ENCODE measurements at regions not wholly inside any gene's neighbourhood (a gene's known extent, or its start where the extent isn't known, plus 50 kb on each side); places are given as distances from the start of the nearest gene placed in this dataset.

- no peak for DNase-seq (ENCODE audit: low read depth)
These were observed 56.5 kb upstream of the ANO1 start for GRCh38 chr11:70021586-70021985.

DNA sequence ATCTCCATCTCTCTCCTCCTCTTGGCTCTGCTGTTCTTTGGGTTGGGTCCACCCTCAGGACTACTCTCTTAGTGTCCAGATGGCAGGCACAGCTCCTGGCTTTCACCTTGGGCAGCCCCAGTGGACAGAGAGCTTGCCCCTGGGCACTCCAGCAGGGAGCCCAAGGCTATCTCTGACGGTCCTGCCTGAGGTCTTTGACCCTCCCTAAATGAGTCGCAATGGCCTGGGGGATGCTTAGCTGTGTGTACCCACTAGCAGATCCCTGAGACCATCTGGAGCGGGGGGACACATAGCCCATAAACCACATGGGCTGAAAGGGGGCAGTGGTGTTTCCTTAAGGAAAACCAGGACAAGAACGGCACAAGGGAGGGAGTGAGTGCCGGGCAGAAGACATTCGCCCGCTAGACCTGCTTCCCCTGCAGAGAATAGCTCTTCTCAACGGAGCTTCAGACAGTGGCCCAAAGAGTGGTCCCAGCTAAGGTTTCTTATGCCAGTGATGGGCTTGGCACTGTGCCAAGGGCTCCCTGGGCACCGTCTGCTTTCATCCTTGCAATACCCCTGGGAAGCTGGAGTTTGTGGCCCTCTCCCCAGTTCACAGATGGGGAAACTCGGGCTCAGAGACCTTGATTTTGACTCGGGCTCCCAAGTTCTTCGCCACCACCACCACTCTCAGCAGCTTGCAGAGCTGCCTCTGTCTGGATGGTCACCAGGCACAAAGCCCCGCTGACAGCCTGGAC is 53.9 kb upstream of the ANO1 start:
- no peak for DNase-seq (ENCODE audit: low read depth)

DNA sequence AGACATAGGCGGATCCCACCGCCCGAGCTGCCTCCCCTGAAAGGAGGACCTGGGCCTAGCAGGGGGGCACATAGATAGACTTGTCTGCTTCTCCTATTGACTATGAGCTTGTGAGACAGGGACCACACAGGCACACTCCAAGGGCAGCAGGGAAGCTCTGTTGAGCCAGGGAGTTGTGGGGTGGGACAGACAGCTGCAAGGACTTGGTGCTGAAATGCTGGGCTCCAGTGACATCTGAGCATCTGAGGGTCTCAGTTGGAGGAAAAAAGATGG is 53.4 kb upstream of the ANO1 start:
- DNase-seq (ENCODE audit: low read depth): no peak

DNA sequence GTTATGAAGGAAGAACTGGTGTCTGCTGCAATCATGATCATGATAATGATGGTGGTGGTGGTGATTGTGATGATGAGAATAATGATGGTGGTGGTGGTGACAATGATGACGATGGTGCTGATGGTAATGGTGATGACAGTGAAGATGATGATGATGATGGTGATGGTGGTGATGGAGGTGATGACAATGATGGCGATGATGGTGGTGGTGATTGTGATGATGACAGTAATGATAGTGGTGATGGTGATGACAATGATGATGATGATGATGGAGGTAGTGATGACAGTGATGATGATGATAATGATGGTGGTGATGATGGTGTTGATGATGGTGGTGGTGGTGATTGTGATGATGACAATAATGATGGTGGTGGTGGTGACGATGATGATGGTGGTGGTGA is 52.8 kb upstream of the ANO1 start:
- no peak for DNase-seq (ENCODE audit: low read depth)

GRCh38 chr11:70026012-70026411 is 52.1 kb upstream of the ANO1 start:
- no peak for DNase-seq (ENCODE audit: low read depth)

GRCh38 chr11:70026726-70027125 is 51.4 kb upstream of the ANO1 start:
- no peak for DNase-seq (ENCODE audit: low read depth)

- DNase-seq (ENCODE audit: low read depth): no peak
These were observed 50.7 kb upstream of the ANO1 start for GRCh38 chr11:70027451-70027850.

DNA sequence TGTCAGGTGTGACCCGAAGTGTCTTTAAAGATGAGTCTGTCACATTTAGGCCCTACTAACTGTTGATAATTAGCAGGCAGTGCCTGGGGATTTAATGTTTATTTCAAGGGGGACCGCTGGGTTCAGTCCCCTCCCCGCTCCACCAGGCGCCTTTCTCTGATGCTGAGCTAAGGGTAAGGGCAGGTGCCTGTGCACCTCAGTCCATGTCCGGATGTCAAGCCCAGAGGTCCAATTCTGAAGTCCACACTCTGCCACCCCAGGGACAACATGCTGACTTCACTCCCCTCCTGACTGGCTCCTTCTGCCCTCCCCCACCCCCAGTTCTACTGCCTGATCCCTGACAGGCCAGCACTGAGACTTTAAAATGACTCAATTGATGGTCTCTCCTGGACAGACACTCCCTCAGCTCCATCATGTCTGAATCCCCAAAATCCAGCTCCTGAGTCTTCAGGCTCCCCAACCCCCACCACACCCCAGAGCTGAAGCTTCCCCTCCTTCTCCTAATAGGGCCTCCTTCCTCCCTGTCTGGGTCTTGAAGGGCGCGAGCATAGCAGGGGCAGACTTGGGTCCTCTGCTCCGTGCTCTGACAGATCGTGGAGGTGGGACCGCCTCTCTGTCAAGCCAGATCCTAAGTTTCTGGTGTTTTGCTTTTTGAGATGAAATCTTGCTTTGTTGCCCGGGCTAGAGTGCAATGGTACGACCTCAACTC is 49.8 kb upstream of the ANO1 start:
- no peak for DNase-seq (ENCODE audit: low read depth)
